ENCODE measurements at regions not wholly inside any gene's neighbourhood (a gene's known extent, or its start where the extent isn't known, plus 50 kb on each side); places are given as distances from the start of the nearest gene placed in this dataset.
"Not testable (repeated sequence)": the region's sequence is repeated elsewhere in the genome, so short reads cannot be mapped to it uniquely, and the experiment has no call there.

- TF ChIP-seq ZFX (IDR thresholded peaks at IDR 0.05; ENCODE audit: borderline replicate concordance) (no peak), CTCF (IDR thresholded peaks at IDR 0.05) (no peak)
- H3K27ac ChIP-seq = no peak overlapping the region
Observed at GRCh38 chrX:75623535-75623934, 100.7 kb upstream of the ZDHHC15 start.

- no peak overlapping the region for H3K27ac ChIP-seq
- TF ChIP-seq CTCF (IDR thresholded peaks at IDR 0.05) = no peak
- no peak for TF ChIP-seq ZFX (IDR thresholded peaks at IDR 0.05; ENCODE audit: borderline replicate concordance)
Observed at GRCh38 chrX:75609406-75609805, 86.6 kb upstream of the ZDHHC15 start.

GRCh38 chrX:75603833-75604232 is 81.0 kb upstream of the ZDHHC15 start:
- TF ChIP-seq CTCF (IDR thresholded peaks at IDR 0.05) (peak; percentile 52), ZFX (IDR thresholded peaks at IDR 0.05; ENCODE audit: borderline replicate concordance) (no peak)
- H3K27ac ChIP-seq = no peak overlapping the region

GRCh38 chrX:75602022-75602421 is 79.2 kb upstream of the ZDHHC15 start:
- not testable (repeated sequence) for H3K27ac ChIP-seq

- H3K27ac ChIP-seq = no peak overlapping the region
- TF ChIP-seq CTCF (IDR thresholded peaks at IDR 0.05) = no peak
- TF ChIP-seq ZFX (IDR thresholded peaks at IDR 0.05; ENCODE audit: borderline replicate concordance) = no peak
Observed at GRCh38 chrX:75596178-75596577, 73.3 kb upstream of the ZDHHC15 start.

- not testable (repeated sequence) for H3K27ac ChIP-seq
Observed at GRCh38 chrX:75593186-75593585, 70.3 kb upstream of the ZDHHC15 start.

- TF ChIP-seq CTCF (IDR thresholded peaks at IDR 0.05) (no peak), ZFX (IDR thresholded peaks at IDR 0.05; ENCODE audit: borderline replicate concordance) (no peak)
- no peak overlapping the region for H3K27ac ChIP-seq
Observed at GRCh38 chrX:75582511-75582910, 59.7 kb upstream of the ZDHHC15 start.
